ENCODE measurements at regions not wholly inside any gene's neighbourhood (a gene's known extent, or its start where the extent isn't known, plus 50 kb on each side); places are given as distances from the start of the nearest gene placed in this dataset.
"Not testable (repeated sequence)": the region's sequence is repeated elsewhere in the genome, so short reads cannot be mapped to it uniquely, and the experiment has no call there.

GRCh38 chr14:106327702-106328353 is 801.4 kb downstream of the TMEM121 start:
- in situ Hi-C loops (cut with MboI; ENCODE audit: low sequenced_read_pairs), result not testable (repeated sequence)

GRCh38 chr14:106329243-106329642 is 802.9 kb downstream of the TMEM121 start:
- in situ Hi-C loops (cut with MboI; ENCODE audit: low sequenced_read_pairs), result not testable (repeated sequence)

GRCh38 chr14:106329987-106330774 is 803.8 kb downstream of the TMEM121 start:
- in situ Hi-C loops (cut with MboI; ENCODE audit: low sequenced_read_pairs), result not testable (repeated sequence)

- in situ Hi-C loops (cut with MboI; ENCODE audit: low sequenced_read_pairs), result not testable (repeated sequence)
Measured at GRCh38 chr14:106334428-106335109, 808.2 kb downstream of the TMEM121 start.

- in situ Hi-C loops (cut with MboI; ENCODE audit: low sequenced_read_pairs), result not testable (repeated sequence)
Measured at GRCh38 chr14:106335110-106335429, 808.7 kb downstream of the TMEM121 start.

GRCh38 chr14:106338775-106339174 is 812.4 kb downstream of the TMEM121 start:
- in situ Hi-C loops (cut with MboI; ENCODE audit: low sequenced_read_pairs), result not testable (repeated sequence)

- in situ Hi-C loops (cut with MboI; ENCODE audit: low sequenced_read_pairs), result not testable (repeated sequence)
Measured at GRCh38 chr14:106340658-106341057, 814.3 kb downstream of the TMEM121 start.

- in situ Hi-C loops (cut with MboI; ENCODE audit: low sequenced_read_pairs), result not testable (repeated sequence)
Measured at GRCh38 chr14:106341161-106341560, 814.8 kb downstream of the TMEM121 start.

- in situ Hi-C loops (cut with MboI; ENCODE audit: low sequenced_read_pairs), result no loop called here
Measured at GRCh38 chr14:106343626-106344025, 817.2 kb downstream of the TMEM121 start.

GRCh38 chr14:106344065-106344614 is 817.8 kb downstream of the TMEM121 start:
- in situ Hi-C loops (cut with MboI; ENCODE audit: low sequenced_read_pairs), result not testable (repeated sequence)

- in situ Hi-C loops (cut with MboI; ENCODE audit: low sequenced_read_pairs), result not testable (repeated sequence)
Measured at GRCh38 chr14:106344791-106345479, 818.6 kb downstream of the TMEM121 start.

- in situ Hi-C loops (cut with MboI; ENCODE audit: low sequenced_read_pairs), result no loop called here
Measured at GRCh38 chr14:106346084-106346483, 819.7 kb downstream of the TMEM121 start.

- in situ Hi-C loops (cut with MboI; ENCODE audit: low sequenced_read_pairs), result no loop called here
Measured at GRCh38 chr14:106346534-106347290, 820.3 kb downstream of the TMEM121 start.

GRCh38 chr14:106347291-106347778 is 821.0 kb downstream of the TMEM121 start:
- in situ Hi-C loops (cut with MboI; ENCODE audit: low sequenced_read_pairs), result no loop called here

- in situ Hi-C loops (cut with MboI; ENCODE audit: low sequenced_read_pairs), result no loop called here
Measured at GRCh38 chr14:106347890-106348755, 821.7 kb downstream of the TMEM121 start.

- in situ Hi-C loops (cut with MboI; ENCODE audit: low sequenced_read_pairs), result not testable (repeated sequence)
Measured at GRCh38 chr14:106348873-106349540, 822.6 kb downstream of the TMEM121 start.

GRCh38 chr14:106349678-106350457 is 823.5 kb downstream of the TMEM121 start:
- in situ Hi-C loops (cut with MboI; ENCODE audit: low sequenced_read_pairs), result not testable (repeated sequence)
